Activated T-helper 1 cell treated with anti-CD3 and anti-CD28 coated beads, Interleukin-12 subunit alpha, Interleukin-12 subunit beta, Interleukin-2, Interleukin-4 antibody, amounts not matched to agents 30 ng/mL and 10 ng/mL and 1 ng/mL, durations not matched to agents 14 hours and 24 hours and 36 hours (primary cell): ENCODE measurements at regions not wholly inside any gene's neighbourhood (a gene's known extent, or its start where the extent isn't known, plus 50 kb on each side); places are given as distances from the start of the nearest gene placed in this dataset.

Experiments used
- DNase-seq: peaks from one replicate; pipeline ENCODE4 v3.0.0; 2021; ENCODE audit warnings: low spot score
- H3K27ac Mint-ChIP-seq: one replicate; pipeline ENCODE4 v1.8.0; 2021; ENCODE audit warnings: mild to moderate bottlenecking, mixed read lengths
- H3K27me3 Mint-ChIP-seq: one replicate; pipeline ENCODE4 v1.8.0; 2022; ENCODE audit warnings: mild to moderate bottlenecking, moderate library complexity, mixed read lengths; ENCODE audit not compliant: insufficient read depth
- H3K36me3 Mint-ChIP-seq: one replicate; pipeline ENCODE4 v1.8.0; 2021; ENCODE audit warnings: low read depth, mixed read lengths
- H3K4me1 Mint-ChIP-seq: one replicate; pipeline ENCODE4 v1.8.0; 2021; ENCODE audit warnings: low read depth, mixed read lengths
- H3K4me3 Mint-ChIP-seq: one replicate; pipeline ENCODE4 v1.8.0; 2021; ENCODE audit warnings: mild to moderate bottlenecking, moderate library complexity, mixed read lengths
- H3K9me3 Mint-ChIP-seq: one replicate; pipeline ENCODE4 v1.8.0; 2021; ENCODE audit warnings: mixed read lengths
- intact Hi-C: fragments of 100-400 bp; cut with micrococcal nuclease; formaldehyde crosslinking; loops from one replicate; pipeline ENCODE4 v1.15.1; 2024

DNA sequence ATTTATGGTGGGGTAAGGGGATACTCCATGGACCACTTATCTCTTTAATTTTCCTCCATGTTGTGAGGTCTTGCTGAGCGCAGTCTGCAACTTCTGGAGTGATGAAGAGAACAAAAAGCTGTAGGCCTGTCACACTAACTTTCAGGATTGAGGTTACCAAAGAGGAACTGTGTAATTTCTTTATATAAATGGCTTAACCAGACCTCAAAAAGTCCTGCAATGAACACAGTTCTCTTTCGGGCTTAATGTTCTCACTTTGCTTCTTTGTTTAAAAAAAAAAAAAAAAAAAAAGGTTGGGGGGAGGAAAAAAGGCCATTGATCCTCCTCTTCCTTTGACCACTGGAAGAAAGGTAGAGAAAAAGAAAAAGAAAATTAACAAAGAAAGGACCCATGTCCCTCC, 86.8 kb upstream of the SOX9 start:
- H3K27me3 Mint-ChIP-seq, result peaks cover 2% of the 10 kb centered on the region
- H3K4me1 Mint-ChIP-seq, result peaks cover 23% of the 10 kb centered on the region
- H3K4me3 Mint-ChIP-seq, result no peak overlapping the region
- H3K27ac Mint-ChIP-seq, result no peak overlapping the region
- H3K9me3 Mint-ChIP-seq, result no peaks in the 10 kb centered on the region
- no peaks in the 10 kb centered on the region for H3K36me3 Mint-ChIP-seq
- no peak for DNase-seq
- intact Hi-C loops, result no loop called here

- Mint-ChIP-seq H3K27ac (no peak overlapping the region), H3K27me3 (no peaks in the 10 kb centered on the region)
- intact Hi-C loops, result no loop called here
These were observed 82.4 kb upstream of the SOX9 start for GRCh38 chr17:72038427-72038826.

GRCh38 chr17:72039490-72039889, 81.3 kb upstream of the SOX9 start:
- H3K27ac Mint-ChIP-seq, result no peak overlapping the region
- H3K9me3 Mint-ChIP-seq, result no peaks in the 10 kb centered on the region
- H3K4me1 Mint-ChIP-seq, result no peaks in the 10 kb centered on the region
- intact Hi-C loops, result no loop called here
- DNase-seq, result no peak
- no peak overlapping the region for H3K4me3 Mint-ChIP-seq
- no peaks in the 10 kb centered on the region for H3K36me3 Mint-ChIP-seq
- no peaks in the 10 kb centered on the region for H3K27me3 Mint-ChIP-seq

More at GRCh38 chr17:72038427-72038826, 82.4 kb upstream of the SOX9 start:
- no peak for DNase-seq
- no peaks in the 10 kb centered on the region for H3K4me1 Mint-ChIP-seq
- H3K36me3 Mint-ChIP-seq, result no peaks in the 10 kb centered on the region
- no peak overlapping the region for H3K4me3 Mint-ChIP-seq
- H3K9me3 Mint-ChIP-seq, result no peaks in the 10 kb centered on the region

GRCh38 chr17:72046178-72046577, 74.6 kb upstream of the SOX9 start:
- no peak overlapping the region for H3K27ac Mint-ChIP-seq
- H3K36me3 Mint-ChIP-seq, result no peaks in the 10 kb centered on the region
- no peaks in the 10 kb centered on the region for H3K4me1 Mint-ChIP-seq
- H3K9me3 Mint-ChIP-seq, result peaks cover 10% of the 10 kb centered on the region
- no peak for DNase-seq
- no peak overlapping the region for H3K4me3 Mint-ChIP-seq
- intact Hi-C loops, result no loop called here
- no peaks in the 10 kb centered on the region for H3K27me3 Mint-ChIP-seq

- Mint-ChIP-seq H3K27ac (no peak overlapping the region), H3K9me3 (peaks cover 10% of the 10 kb centered on the region)
- intact Hi-C loops, result no loop called here
These were observed 73.9 kb upstream of the SOX9 start for GRCh38 chr17:72046643-72047612.

DNA sequence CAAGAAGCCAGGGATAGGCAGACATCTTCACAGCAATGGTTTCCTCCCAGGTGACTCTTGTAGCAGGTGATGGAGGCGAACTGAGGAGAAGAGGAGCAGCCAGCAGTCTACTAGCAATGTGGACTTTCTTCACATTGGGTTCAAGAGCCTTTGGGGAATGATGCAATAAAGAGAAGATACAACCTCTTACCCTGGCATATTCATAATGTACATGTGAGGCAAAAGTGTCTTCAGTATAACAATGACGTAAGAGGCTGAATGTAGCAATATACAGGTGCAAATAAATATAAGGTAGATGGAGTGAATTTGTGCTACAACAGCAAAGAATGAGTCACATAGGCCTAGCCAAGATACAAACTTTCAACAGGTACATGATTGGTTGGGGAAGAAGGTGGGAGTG, 70.9 kb upstream of the SOX9 start:
- no peak overlapping the region for H3K4me3 Mint-ChIP-seq
- peaks cover 10% of the 10 kb centered on the region for H3K9me3 Mint-ChIP-seq
- H3K27ac Mint-ChIP-seq, result no peak overlapping the region
- H3K36me3 Mint-ChIP-seq, result no peaks in the 10 kb centered on the region
- no peaks in the 10 kb centered on the region for H3K4me1 Mint-ChIP-seq
- no peaks in the 10 kb centered on the region for H3K27me3 Mint-ChIP-seq
- intact Hi-C loops, result no loop called here
- DNase-seq, result no peak

More at GRCh38 chr17:72046643-72047612, 73.9 kb upstream of the SOX9 start:
- Mint-ChIP-seq H3K4me3 (no peak overlapping the region), H3K4me1 (no peaks in the 10 kb centered on the region), H3K27me3 (no peaks in the 10 kb centered on the region), H3K36me3 (no peaks in the 10 kb centered on the region)
- no peak for DNase-seq

DNA sequence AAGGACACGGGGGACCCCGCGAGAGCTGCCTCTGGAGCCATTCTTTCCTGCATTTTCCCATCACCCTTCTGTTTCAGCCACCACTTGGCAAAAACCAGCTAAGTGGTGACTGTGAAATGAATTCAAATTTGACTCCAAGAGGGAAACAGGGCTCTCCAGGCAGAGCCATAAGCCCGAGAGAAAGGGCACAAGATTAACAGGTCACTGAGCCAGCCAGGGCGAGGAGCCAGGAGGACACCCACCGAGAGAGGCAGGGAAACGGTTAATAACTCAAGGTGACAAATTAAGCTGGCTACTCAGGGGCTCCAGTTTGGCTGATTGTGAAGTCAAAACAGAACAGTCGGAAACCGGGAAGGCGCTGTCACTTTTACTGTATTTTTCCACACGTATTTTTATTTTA, 67.8 kb upstream of the SOX9 start:
- Mint-ChIP-seq H3K27ac (no peak overlapping the region), H3K36me3 (no peaks in the 10 kb centered on the region), H3K27me3 (no peaks in the 10 kb centered on the region), H3K4me3 (no peak overlapping the region), H3K4me1 (no peaks in the 10 kb centered on the region), H3K9me3 (peaks cover 8% of the 10 kb centered on the region)
- intact Hi-C loops, result no loop called here
- no peak for DNase-seq

GRCh38 chr17:72053449-72053848, 67.4 kb upstream of the SOX9 start:
- Mint-ChIP-seq H3K27ac (no peak overlapping the region), H3K4me3 (no peak overlapping the region), H3K36me3 (no peaks in the 10 kb centered on the region), H3K9me3 (peaks cover 8% of the 10 kb centered on the region), H3K27me3 (no peaks in the 10 kb centered on the region), H3K4me1 (no peaks in the 10 kb centered on the region)
- intact Hi-C loops, result no loop called here
- no peak for DNase-seq

DNA sequence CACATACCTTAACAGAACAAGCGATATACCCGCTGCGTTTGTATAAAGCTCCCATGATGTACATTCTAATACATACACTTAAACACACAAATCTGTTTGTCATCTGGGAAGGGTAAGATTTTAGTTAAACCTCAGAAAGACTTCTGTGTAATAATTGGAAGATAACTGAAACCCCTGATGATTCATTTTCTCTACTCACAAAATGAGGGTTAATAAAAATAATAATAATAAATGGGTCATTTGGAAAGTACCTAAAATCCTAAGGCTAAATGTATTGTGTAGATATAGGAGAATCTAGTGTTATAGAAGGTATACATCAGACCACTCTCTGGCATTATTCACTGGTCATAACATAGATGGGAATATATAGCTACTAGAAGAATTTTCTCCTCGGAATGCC, 64.7 kb upstream of the SOX9 start:
- no peak for DNase-seq
- no peaks in the 10 kb centered on the region for H3K36me3 Mint-ChIP-seq
- no peaks in the 10 kb centered on the region for H3K27me3 Mint-ChIP-seq
- H3K4me3 Mint-ChIP-seq, result no peak overlapping the region
- peaks cover 3% of the 10 kb centered on the region for H3K9me3 Mint-ChIP-seq
- H3K27ac Mint-ChIP-seq, result no peak overlapping the region
- no peaks in the 10 kb centered on the region for H3K4me1 Mint-ChIP-seq
- intact Hi-C loops, result no loop called here

- H3K27me3 Mint-ChIP-seq, result no peaks in the 10 kb centered on the region
- DNase-seq, result no peak
- H3K4me3 Mint-ChIP-seq, result no peak overlapping the region
- H3K9me3 Mint-ChIP-seq, result peaks cover 3% of the 10 kb centered on the region
- no peak overlapping the region for H3K27ac Mint-ChIP-seq
- intact Hi-C loops, result no loop called here
- no peaks in the 10 kb centered on the region for H3K4me1 Mint-ChIP-seq
- no peaks in the 10 kb centered on the region for H3K36me3 Mint-ChIP-seq
These were observed 64.0 kb upstream of the SOX9 start for GRCh38 chr17:72056727-72057290.

GRCh38 chr17:72060084-72060483, 60.7 kb upstream of the SOX9 start:
- intact Hi-C loops, result no loop called here

GRCh38 chr17:72063262-72063661, 57.6 kb upstream of the SOX9 start:
- Mint-ChIP-seq H3K4me1 (no peaks in the 10 kb centered on the region), H3K27me3 (no peaks in the 10 kb centered on the region), H3K36me3 (no peaks in the 10 kb centered on the region), H3K4me3 (no peak overlapping the region), H3K27ac (no peak overlapping the region), H3K9me3 (peaks cover 6% of the 10 kb centered on the region)
- no peak for DNase-seq
- intact Hi-C loops, result no loop called here

More at GRCh38 chr17:72060084-72060483, 60.7 kb upstream of the SOX9 start:
- Mint-ChIP-seq H3K27ac (no peak overlapping the region), H3K9me3 (peaks cover 3% of the 10 kb centered on the region), H3K4me1 (no peaks in the 10 kb centered on the region), H3K27me3 (no peaks in the 10 kb centered on the region), H3K36me3 (no peaks in the 10 kb centered on the region), H3K4me3 (no peak overlapping the region)
- no peak for DNase-seq

DNA sequence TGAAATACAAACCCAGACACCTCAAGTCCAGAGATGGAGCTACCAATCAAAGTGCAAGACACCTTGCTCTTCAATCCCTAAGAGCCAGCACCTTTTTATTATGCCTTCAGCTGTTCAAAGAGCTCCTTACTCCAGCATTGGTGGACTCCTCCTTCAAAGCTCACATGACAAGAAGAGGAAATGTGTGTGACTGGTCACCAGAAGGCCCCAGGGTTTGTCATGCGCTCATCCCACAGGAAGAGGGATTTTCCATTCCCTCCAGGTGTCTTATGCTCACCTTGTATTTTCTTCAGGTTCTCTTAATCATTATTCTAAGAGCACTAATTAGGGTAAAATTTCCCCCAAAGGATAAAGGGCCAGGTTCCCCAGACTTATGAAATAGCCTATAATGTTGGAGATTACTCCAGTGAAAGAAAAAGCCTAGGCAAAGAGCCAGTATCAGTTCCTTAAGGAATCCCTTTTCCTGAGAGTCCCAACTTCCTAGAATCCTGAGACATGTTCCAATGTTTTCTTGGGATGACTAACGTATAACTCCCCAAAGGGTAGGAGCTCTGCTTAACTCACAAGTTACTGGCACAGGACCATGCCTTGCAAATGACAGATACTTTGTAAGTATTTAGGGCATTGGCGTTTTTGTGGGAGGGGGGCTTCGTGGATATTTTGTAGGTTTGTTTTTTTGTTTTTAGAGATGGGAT, 56.9 kb upstream of the SOX9 start:
- H3K9me3 Mint-ChIP-seq, result peaks cover 6% of the 10 kb centered on the region
- H3K4me3 Mint-ChIP-seq, result no peak overlapping the region
- H3K27me3 Mint-ChIP-seq, result no peaks in the 10 kb centered on the region
- intact Hi-C loops, result no loop called here
- H3K4me1 Mint-ChIP-seq, result no peaks in the 10 kb centered on the region
- no peak overlapping the region for H3K27ac Mint-ChIP-seq
- no peak for DNase-seq
- H3K36me3 Mint-ChIP-seq, result no peaks in the 10 kb centered on the region
